ENCODE measurements at regions not wholly inside any gene's neighbourhood (a gene's known extent, or its start where the extent isn't known, plus 50 kb on each side); places are given as distances from the start of the nearest gene placed in this dataset.

GRCh38 chr6:4012826-4013225 is 66.1 kb downstream of the FAM217A start:
- no peak overlapping the region for H3K4me3 ChIP-seq (replicated peaks in 1 of 3; ENCODE audit: low read depth in 2 of 3, low read length in 3 of 3)
- H3K27me3 ChIP-seq (ENCODE audit: control insufficient read depth in 2 of 2, insufficient read depth in 2 of 2, low read length in 2 of 2), result no peaks in the 10 kb centered on the region
- H2AFZ ChIP-seq (ENCODE audit: insufficient read depth, low read depth, low read length, poor library complexity, severe bottlenecking), result no peak overlapping the region
- H3K27me3 Mint-ChIP-seq (ENCODE audit: low read depth in 3 of 3), result no peaks in the 10 kb centered on the region
- no peak overlapping the region for H3K27ac ChIP-seq (ENCODE audit: low read depth in 1 of 2, low read length in 2 of 2)
- DNase-seq, result no peak
- peaks cover 18% of the 10 kb centered on the region for H4K20me1 ChIP-seq (ENCODE audit: insufficient read depth, low read length)
- no peak overlapping the region for H3K4me2 ChIP-seq (replicated peaks; ENCODE audit: extremely low read depth, low read length, poor library complexity, severe bottlenecking)
- intact Hi-C loops (cut with micrococcal nuclease), result no loop called here
- no peaks in the 10 kb centered on the region for H3K9me3 ChIP-seq (replicated peaks in 1 of 2; ENCODE audit: control insufficient read depth in 1 of 2, insufficient read depth in 1 of 2, low read length in 2 of 2)
- H3K9me3 Mint-ChIP-seq, result no peaks in the 10 kb centered on the region
- no peak overlapping the region for H3K27ac Mint-ChIP-seq
- peaks cover 82% of the 10 kb centered on the region for H3K79me2 ChIP-seq (ENCODE audit: insufficient read depth, low read length)
- no peak overlapping the region for H3K9ac ChIP-seq (ENCODE audit: insufficient read depth, low read length, poor library complexity, severe bottlenecking)
- H3K36me3 ChIP-seq (replicated peaks in 1 of 2; ENCODE audit: control insufficient read depth in 1 of 2, insufficient read depth in 2 of 2, low read length in 2 of 2), result no peaks in the 10 kb centered on the region
- peaks cover 12 to 30% of the 10 kb centered on the region in 2 donors for H3K36me3 Mint-ChIP-seq
- no peak overlapping the region for H3K4me3 Mint-ChIP-seq
- no peak for TF ChIP-seq CTCF (IDR thresholded peaks at IDR 0.05)
- peaks cover 25% of the 10 kb centered on the region for H3K4me1 Mint-ChIP-seq
- no CpG with 5 or more reads among the region's 2 CpGs for WGBS (ENCODE audit: insufficient coverage)
- H3K4me1 ChIP-seq (ENCODE audit: control insufficient read depth in 1 of 2, insufficient read depth in 2 of 2, low read length in 2 of 2), result peaks cover 18 to 21% of the 10 kb centered on the region in 2 donors

- Histone ChIP-seq H2AFZ (ENCODE audit: insufficient read depth, low read depth, low read length, poor library complexity, severe bottlenecking) (peak overlapping the region; percentile 87), H3K4me1 (ENCODE audit: control insufficient read depth in 1 of 2, insufficient read depth in 2 of 2, low read length in 2 of 2) (peaks cover 36 to 39% of the 10 kb centered on the region in 2 donors), H3K79me2 (ENCODE audit: insufficient read depth, low read length) (peaks cover 77% of the 10 kb centered on the region), H3K27ac (ENCODE audit: low read depth in 1 of 2, low read length in 2 of 2) (peak overlapping the region in 1 of 2 donors; percentile 81), H4K20me1 (ENCODE audit: insufficient read depth, low read length) (peaks cover 14% of the 10 kb centered on the region), H3K4me2 (replicated peaks; ENCODE audit: extremely low read depth, low read length, poor library complexity, severe bottlenecking) (peak overlapping the region; percentile 85), H3K9me3 (replicated peaks in 1 of 2; ENCODE audit: control insufficient read depth in 1 of 2, insufficient read depth in 1 of 2, low read length in 2 of 2) (no peaks in the 10 kb centered on the region), H3K4me3 (replicated peaks in 1 of 3; ENCODE audit: low read depth in 2 of 3, low read length in 3 of 3) (peak overlapping the region in 1 of 3 experiments; percentile 81), H3K9ac (ENCODE audit: insufficient read depth, low read length, poor library complexity, severe bottlenecking) (peak overlapping the region; percentile 83), H3K27me3 (ENCODE audit: control insufficient read depth in 2 of 2, insufficient read depth in 2 of 2, low read length in 2 of 2) (no peaks in the 10 kb centered on the region), H3K36me3 (replicated peaks in 1 of 2; ENCODE audit: control insufficient read depth in 1 of 2, insufficient read depth in 2 of 2, low read length in 2 of 2) (no peaks in the 10 kb centered on the region)
- peaks cover 12 to 27% of the 10 kb centered on the region in 2 donors for H3K36me3 Mint-ChIP-seq
- no peak for TF ChIP-seq CTCF (IDR thresholded peaks at IDR 0.05)
- peaks cover 38% of the 10 kb centered on the region for H3K4me1 Mint-ChIP-seq
- no peak for DNase-seq
- H3K4me3 Mint-ChIP-seq, result peak overlapping the region in 1 of 2 donors; percentile 88
- H3K27ac Mint-ChIP-seq, result peak overlapping the region in 4 of 7 donors; percentile 54 to 93 (median 73)
- intact Hi-C loops (cut with micrococcal nuclease), result no loop called here
- H3K27me3 Mint-ChIP-seq (ENCODE audit: low read depth in 3 of 3), result no peaks in the 10 kb centered on the region
- peaks cover 0 to 6% (median 0%) of the 10 kb centered on the region in 7 donors for H3K9me3 Mint-ChIP-seq
- WGBS (ENCODE audit: insufficient coverage), result no CpG with 5 or more reads among the region's 2 CpGs
Observed at GRCh38 chr6:4017058-4017739, 61.7 kb downstream of the FAM217A start.
